ENCODE measurements at regions not wholly inside any gene's neighbourhood (a gene's known extent, or its start where the extent isn't known, plus 50 kb on each side); places are given as distances from the start of the nearest gene placed in this dataset.

DNA sequence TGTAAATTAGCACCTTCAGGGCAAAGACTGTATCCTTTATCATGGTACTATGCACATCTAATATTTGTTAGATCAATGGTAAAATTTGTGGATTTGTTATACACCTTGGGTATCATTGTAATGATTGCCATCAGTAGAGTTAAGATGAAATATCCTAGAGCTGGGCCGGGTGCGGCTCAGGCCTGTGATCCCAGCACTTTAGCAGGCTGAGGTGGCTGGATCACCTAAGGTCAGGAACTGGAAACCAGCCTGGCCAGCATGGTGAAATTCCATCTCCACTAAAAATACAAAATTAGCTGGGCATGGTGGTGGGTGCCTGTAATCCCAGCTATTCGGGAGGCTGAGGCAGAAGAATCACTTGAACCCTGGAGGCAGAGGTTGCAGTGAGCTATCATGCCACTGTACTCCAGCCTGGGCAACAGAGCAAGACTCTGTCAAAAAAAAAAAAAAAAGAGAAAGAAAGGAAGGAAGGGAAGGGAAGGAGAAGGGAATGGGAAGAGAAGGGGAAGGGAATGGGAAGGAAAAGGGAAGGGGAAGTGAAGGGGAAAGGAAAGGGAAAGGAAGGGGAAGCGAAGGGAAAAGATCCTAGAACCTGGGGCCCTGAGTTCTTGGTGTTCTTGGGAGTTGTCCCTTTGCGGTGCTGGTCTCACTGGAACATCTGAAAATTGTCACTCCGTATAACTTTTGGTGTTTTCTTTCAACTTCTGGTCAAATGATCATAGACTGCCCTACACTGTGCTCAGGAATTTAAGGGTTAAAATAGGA lies 71.1 kb upstream of the NEUROD1 start:
- TF ChIP-seq, protein P1, sequence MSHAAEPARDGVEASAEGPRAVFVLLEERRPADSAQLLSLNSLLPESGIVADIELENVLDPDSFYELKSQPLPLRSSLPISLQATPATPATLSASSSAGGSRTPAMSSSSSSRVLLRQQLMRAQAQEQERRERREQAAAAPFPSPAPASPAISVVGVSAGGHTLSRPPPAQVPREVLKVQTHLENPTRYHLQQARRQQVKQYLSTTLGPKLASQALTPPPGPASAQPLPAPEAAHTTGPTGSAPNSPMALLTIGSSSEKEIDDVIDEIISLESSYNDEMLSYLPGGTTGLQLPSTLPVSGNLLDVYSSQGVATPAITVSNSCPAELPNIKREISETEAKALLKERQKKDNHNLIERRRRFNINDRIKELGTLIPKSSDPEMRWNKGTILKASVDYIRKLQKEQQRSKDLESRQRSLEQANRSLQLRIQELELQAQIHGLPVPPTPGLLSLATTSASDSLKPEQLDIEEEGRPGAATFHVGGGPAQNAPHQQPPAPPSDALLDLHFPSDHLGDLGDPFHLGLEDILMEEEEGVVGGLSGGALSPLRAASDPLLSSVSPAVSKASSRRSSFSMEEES (CRISPR knock-in tag; IDR thresholded peaks at IDR 0.05) = no peak
- TF ChIP-seq POLR2AphosphoS2 (IDR thresholded peaks at IDR 0.05; ENCODE audit: low read length) = no peak
- TF ChIP-seq RBM14 (IDR thresholded peaks at IDR 0.05; ENCODE audit: borderline replicate concordance, insufficient read depth, low read depth, low read length) = no peak
- TF ChIP-seq SIN3A (IDR thresholded peaks at IDR 0.05; ENCODE audit: borderline replicate concordance in 2 of 2, control insufficient read depth in 1 of 2, low read depth in 2 of 2, low read length in 2 of 2) = no peak
- no peak for TF ChIP-seq POLR2A (conservative IDR thresholded peaks at IDR 0.05)
- TF ChIP-seq, protein P2, sequence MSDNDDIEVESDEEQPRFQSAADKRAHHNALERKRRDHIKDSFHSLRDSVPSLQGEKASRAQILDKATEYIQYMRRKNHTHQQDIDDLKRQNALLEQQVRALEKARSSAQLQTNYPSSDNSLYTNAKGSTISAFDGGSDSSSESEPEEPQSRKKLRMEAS (CRISPR knock-in tag; IDR thresholded peaks at IDR 0.05) = no peak
- TF ChIP-seq, protein P3, sequence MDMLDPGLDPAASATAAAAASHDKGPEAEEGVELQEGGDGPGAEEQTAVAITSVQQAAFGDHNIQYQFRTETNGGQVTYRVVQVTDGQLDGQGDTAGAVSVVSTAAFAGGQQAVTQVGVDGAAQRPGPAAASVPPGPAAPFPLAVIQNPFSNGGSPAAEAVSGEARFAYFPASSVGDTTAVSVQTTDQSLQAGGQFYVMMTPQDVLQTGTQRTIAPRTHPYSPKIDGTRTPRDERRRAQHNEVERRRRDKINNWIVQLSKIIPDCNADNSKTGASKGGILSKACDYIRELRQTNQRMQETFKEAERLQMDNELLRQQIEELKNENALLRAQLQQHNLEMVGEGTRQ (CRISPR knock-in tag; IDR thresholded peaks at IDR 0.05) = no peak
- TF ChIP-seq CHD2 (IDR thresholded peaks at IDR 0.05; ENCODE audit: low read depth, low read length) = no peak
- TF ChIP-seq ADNP (tag; IDR thresholded peaks at IDR 0.05) = no peak
- no peak for TF ChIP-seq ESRRB (CRISPR knock-in tag; IDR thresholded peaks at IDR 0.05; ENCODE audit: borderline replicate concordance)
- TF ChIP-seq, protein P4, sequence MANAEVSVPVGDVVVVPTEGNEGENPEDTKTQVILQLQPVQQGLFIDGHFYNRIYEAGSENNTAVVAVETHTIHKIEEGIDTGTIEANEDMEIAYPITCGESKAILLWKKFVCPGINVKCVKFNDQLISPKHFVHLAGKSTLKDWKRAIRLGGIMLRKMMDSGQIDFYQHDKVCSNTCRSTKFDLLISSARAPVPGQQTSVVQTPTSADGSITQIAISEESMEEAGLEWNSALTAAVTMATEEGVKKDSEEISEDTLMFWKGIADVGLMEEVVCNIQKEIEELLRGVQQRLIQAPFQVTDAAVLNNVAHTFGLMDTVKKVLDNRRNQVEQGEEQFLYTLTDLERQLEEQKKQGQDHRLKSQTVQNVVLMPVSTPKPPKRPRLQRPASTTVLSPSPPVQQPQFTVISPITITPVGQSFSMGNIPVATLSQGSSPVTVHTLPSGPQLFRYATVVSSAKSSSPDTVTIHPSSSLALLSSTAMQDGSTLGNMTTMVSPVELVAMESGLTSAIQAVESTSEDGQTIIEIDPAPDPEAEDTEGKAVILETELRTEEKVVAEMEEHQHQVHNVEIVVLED (CRISPR knock-in tag; IDR thresholded peaks at IDR 0.05) = no peak
- TF ChIP-seq, protein P5, sequence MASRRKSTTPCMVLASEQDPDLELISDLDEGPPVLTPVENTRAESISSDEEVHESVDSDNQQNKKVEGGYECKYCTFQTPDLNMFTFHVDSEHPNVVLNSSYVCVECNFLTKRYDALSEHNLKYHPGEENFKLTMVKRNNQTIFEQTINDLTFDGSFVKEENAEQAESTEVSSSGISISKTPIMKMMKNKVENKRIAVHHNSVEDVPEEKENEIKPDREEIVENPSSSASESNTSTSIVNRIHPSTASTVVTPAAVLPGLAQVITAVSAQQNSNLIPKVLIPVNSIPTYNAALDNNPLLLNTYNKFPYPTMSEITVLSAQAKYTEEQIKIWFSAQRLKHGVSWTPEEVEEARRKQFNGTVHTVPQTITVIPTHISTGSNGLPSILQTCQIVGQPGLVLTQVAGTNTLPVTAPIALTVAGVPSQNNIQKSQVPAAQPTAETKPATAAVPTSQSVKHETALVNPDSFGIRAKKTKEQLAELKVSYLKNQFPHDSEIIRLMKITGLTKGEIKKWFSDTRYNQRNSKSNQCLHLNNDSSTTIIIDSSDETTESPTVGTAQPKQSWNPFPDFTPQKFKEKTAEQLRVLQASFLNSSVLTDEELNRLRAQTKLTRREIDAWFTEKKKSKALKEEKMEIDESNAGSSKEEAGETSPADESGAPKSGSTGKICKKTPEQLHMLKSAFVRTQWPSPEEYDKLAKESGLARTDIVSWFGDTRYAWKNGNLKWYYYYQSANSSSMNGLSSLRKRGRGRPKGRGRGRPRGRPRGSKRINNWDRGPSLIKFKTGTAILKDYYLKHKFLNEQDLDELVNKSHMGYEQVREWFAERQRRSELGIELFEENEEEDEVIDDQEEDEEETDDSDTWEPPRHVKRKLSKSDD (conservative IDR thresholded peaks at IDR 0.05; ENCODE audit: low read length) = no peak
- no peak for TF ChIP-seq ZNF274 (IDR thresholded peaks at IDR 0.05; ENCODE audit: borderline replicate concordance, low read depth, low read length)
